ENCODE measurements at regions not wholly inside any gene's neighbourhood (a gene's known extent, or its start where the extent isn't known, plus 50 kb on each side); places are given as distances from the start of the nearest gene placed in this dataset.
"Not testable (repeated sequence)": the region's sequence is repeated elsewhere in the genome, so short reads cannot be mapped to it uniquely, and the experiment has no call there.

DNA sequence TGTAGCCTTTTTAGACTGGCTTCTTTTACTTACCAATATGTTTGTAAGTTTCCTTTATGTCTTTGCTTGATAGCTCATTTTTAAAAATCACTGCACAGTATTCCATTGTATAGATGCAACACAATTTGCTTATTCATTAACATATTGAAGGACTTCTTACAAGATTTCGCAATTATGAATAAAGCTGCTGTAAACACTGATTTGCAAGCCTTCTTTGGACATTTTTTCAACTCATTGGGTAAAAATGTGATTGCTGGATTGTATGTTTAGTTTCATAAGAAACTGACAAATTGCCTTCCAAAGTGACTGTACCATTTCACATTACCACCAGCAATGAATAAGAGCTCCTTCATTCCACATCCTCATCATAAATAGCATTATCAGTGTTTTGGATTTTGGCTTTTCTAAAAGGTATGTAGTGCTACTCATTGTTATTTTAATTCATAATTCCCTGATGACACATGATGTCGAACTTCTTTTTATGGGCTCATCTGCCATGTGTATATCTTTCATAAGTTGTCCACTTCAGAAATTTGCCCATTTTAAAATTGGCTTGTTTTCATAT lies 80.7 kb downstream of the TFAP2B start:
- DNase-seq: no peak

DNA sequence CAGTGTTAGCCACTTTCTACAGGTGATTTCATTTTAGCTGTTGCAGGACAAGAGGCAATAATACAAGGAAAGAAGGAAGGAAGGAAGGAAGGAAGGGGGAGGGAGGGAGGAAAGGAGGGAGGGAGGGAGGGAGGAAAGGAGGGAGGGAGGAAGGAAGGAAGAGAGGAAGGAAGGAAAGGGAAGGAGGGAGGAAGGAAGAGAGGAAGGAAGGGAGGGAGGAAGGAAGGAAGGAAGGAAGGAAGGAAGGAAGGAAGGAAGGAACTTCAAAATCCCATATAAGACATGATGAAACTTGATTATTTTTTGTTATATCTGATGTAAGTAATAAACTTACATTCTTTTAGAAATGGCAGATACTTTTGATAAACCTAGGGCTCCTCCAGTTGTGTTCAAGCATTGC lies 83.6 kb downstream of the TFAP2B start:
- no peak for DNase-seq

DNA sequence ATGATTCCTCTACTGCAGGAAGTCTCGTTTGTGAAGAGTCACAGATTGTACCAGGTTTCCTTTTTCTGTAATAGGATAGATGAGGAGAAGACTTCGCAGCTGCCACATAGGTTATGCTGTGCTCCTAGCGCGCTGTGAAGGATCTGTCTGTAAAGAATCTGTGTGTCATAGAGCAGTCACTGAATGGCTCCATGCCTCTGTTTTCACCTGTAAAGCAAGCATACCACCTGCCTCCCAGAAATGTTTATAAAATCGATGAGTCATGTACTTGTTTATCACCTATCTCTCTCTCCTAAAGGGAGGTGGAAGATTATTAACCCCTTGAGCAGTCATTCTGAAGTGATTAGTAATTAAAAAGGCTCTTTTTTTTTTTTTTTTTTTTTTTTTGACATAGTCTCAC lies 86.6 kb downstream of the TFAP2B start:
- DNase-seq: no peak

DNA sequence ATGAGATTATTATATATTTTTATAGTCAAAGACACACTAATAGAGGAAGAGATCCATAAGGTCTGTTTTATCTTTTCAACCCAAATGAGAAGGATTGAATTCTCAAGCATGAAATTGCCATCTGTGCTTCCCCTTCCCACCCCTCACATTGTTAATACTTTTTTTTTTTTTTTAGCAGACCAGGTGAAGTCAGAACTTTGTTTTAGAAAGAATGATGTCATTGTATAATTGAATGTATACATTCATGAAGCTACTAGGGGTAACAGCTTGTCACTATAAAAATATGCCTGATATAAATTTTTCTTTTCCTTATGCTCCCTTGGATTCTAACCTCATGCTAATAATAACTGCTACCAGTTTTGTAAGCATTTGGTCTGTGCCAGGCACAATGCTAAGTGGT lies 88.9 kb downstream of the TFAP2B start:
- no peak for DNase-seq

DNA sequence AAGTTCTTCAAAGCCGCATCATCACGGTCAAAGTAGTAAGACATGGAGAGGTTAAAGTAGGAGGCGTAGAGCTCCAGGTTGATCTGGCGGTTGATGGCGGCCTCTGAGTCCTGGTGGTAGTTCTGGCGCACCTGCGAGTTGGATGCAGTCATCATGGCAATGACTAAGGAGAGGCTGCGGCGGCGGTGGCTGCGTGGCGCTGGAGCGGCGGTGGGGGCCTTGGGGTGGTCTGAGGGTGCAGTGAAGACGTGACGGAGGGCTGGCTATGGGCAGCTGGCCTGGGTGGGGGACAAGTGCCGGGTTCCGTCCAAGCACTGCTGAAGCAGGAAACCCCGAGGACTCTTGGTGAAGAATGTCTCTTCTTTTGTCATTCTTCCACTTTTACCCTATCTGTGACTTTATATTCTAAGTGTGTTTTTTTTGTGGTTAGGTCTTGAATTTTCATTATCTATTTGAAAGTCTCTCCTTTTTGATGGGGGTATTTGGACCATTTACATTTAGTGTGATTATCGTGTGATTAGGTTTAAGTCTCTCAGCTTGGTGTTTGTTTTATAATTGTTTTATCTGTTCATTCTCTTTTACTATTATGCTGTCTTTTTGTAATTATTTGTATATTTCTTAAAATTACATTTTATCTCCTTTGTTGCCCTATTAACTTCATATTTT lies 94.6 kb downstream of the TFAP2B start:
- DNase-seq: no peak

DNA sequence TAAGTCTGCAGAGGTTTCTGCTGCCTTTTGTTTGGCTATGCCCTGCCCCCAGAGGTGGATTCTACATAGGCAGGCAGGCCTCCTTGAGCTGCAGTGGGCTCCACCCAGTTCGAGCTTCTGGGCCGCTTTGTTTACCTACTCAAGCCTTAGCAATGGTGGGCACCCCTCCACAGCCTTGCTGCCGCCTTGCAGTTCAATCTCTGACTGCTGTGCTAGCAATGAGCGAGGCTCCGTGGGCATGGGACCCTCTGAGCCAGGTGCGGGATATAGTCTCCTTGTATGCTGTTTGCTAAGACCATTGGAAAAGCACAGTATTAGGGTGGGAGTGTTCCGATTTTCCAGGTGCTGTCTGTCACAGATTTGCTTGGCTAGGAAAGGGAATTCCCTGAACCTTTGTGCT lies 102.7 kb downstream of the TFAP2B start:
- not testable (repeated sequence) for DNase-seq

DNA sequence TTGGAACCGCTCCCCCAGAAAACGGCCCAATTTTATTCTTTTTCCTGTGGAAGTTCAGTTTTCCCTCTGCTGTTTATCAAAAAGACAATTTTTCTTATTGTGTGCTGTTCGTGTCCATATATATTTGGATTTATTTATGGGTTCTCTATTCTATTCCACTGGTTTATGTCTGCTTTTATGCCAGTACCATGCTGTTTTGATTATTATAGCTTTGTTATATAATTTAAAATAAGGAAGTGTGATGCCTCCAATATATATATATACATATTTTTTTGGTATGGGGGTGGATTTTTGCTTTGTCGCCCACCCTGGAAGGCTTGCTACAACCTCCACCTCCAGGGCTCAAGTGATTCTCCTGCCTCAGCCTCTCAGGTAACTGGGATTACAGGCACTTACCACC lies 103.3 kb downstream of the TFAP2B start:
- no peak for DNase-seq

DNA sequence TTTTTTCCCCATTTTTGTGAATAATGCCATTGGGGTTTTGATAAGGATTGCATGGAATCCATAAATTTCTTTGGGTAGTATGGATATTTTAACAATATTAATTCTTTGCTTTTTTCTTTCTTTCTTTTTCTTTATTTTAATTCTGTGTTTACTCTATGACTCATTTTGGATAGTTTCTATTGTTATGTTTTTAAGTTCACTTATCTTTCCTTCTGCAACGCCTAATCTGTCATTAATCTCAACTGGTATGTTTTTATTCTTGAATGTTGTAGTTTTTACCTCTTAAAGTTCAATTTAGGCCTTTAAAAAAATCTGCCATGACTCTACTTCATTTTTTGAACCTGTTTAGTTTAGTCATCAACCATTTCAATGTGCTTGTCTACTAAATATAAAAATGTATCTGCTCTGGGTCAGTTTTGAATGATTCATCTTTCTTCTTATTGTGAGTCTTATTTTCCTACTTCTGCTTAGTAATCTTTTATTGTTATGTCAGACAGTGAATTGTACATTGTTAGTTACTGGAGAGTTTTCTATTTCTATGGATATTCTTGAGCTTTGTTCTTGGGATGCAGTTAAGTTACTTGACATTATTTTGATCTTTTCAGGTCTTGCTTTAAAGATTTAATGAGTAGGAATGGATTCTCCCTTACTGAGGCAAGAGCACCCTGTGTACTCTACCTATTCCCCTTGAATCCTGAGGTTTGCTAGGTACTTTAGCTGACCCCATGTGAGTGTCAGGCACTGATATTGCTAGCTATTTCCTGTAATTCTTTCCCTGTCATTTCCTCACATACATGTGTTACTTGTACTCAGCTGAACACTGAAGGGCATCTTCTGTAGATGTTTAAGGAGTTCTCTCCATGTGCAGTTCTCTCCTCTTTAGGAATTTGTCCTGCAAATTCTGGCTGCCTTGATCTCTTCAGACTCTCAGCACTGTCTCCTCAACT lies 104.2 kb downstream of the TFAP2B start:
- DNase-seq: no peak

DNA sequence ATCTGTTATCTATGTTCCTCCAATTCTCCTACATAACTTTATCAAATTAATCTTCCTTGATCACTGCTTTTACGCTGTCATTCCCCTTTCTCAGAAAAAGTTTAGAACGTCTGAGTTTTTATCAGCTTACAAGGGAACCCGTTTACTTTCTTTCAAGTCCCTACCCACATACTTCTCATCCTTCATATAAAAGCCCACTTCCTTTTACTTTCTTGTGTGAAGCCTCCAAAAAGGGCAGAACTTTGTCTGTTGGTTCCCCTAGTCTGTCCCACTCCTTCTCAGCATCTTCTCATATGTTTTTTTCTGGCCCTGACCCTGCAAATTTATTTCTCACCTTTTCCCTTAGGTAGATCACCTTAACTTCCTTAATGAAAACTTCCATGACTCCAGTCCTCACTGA lies 106.1 kb downstream of the TFAP2B start:
- DNase-seq: no peak

DNA sequence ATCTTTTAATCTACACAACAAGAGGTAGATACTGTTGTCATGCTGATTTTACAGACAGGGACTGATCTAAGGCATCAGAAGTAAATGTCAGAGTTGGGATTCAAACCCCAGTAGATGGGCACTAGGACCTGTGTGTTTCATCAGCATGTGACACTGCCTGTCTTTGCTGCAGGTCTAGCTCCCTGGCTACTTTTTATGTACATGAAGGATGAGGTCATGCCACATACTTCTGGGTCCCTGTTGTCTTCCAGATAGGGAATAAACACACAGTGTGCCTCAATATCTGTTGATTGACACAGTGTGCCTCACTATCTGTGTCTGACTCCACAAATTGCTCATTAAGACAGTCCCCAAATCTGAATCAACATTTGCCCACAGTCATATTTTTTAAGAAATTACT lies 106.9 kb downstream of the TFAP2B start:
- DNase-seq: no peak

DNA sequence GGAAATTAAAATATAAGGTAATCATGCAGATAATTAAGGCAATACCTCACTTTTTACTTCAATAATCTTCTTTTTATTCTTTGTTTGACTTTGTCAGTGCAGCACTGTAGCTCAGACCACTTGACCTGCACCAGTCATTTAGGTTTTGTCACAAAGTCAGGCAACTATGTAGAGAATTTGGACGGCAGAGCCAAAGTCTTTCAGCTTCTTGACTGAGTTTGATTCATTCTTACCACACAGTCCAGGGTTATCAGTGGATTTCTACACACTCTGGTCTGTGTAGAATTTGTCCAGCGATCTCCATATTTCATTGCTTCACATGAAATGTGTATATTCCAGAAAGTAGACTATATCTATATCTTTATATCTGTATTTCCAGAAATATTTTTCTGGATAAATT lies 107.3 kb downstream of the TFAP2B start:
- no peak for DNase-seq

DNA sequence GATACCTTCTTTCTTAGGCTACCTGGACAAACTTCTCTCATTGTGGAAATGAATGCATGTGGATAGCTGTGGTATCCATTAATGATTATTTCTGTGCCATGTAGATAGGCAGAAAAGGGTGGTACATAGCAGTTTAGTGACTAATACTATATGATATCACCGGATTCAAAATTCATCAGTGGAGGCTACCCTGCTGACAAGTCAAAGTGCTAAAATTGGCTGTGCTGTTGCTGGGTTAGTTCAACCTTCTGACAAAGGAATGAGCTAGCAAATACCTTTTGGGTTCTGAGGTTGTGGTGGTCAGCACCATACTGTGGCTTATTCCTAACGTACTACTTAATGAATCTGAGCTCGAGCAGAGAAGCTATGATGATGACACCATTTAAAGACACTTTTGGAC lies 109.1 kb downstream of the TFAP2B start:
- DNase-seq: no peak

DNA sequence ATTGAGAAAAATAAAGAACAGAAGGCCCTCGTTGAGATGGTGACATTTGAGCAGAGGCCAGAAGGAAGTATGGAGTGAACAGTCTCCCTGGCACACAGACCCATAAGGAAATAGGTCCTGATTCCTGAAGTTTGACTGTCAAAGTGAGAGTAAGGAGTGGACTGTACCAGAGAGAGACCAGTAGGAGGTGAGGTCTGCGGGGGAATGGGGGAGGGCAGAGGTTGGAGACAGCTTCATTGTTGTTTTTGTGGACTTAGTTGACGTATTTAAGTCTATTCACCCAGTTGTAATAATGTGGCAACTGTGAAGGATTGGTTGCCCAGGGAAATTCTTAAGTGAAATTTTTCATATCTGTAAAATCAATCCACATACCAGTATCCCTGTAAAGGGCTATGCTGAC lies 110.7 kb downstream of the TFAP2B start:
- DNase-seq: no peak

DNA sequence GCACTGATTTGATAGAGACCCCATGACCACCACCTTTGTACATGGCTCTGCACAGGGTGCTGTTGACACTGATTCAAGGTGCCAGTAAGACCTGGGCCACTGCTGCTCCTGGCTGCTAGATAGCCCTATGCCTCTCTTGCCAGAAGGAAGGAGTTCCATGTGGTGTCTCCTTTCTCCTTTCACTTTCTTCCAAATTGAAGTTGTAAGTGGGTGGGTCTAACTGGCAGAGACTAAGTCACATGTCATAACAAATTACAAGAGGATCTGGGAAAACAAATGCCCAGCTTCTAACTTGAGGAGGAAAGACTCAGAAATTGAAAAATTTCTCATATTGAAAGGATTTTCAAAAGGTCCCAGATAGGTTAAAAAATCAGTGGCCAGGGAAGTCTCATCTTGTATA lies 116.8 kb downstream of the TFAP2B start:
- no peak for DNase-seq

DNA sequence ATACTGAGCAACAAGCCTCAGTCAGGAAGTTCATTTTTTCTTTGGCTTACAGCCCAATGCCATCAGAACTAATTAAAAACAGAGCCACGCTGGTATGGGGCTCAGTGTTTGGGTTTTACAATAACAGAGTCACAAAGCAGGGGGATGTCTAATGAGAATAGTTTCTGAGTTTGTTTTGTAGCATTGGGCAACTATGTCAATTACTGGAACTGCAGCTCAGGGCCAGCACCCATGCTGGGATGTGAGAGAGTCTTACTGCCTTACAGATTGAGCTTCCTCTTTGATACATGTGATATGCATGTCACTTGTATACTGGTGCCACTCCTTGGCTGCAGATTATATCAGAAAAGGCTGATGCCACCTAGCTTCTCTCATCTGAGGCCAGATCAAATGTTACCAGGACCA lies 117.6 kb downstream of the TFAP2B start:
- no peak for DNase-seq

DNA sequence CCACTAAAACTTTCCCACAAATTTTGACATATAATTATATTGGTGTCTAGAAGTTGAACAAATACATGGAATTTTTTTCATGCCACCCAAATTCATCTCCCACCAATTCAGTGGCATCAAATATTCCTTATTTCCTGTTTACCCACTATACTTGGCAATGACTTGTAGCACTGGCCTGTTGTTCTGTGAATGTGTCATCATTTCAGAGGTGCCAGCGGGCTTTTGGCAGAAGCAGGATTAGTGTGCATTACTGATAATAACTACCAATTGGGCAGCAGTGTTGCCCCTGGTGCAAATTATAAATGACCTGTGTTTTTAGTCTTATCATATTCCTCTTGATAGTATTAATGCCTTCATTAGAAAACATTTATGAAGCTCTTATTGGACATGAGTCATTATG lies 121.3 kb downstream of the TFAP2B start:
- DNase-seq: no peak

DNA sequence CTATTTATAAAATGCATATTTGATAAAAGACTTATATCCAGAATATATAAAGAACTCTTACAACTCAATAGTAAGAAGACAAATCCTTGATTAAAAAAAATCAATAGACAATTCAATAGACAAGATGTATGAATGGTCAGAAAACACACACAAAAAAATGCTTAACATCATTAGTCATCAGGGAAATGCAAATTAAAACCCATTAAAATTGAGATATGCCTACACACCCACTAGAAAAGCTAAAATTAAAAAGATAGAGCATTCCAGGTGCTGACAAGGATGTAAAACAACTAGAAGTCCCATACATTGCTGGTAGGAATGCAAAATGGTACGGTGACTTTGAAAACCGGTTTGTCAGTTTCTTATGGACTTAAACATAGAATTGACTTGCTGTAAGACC lies 127.1 kb downstream of the TFAP2B start:
- no peak for DNase-seq

DNA sequence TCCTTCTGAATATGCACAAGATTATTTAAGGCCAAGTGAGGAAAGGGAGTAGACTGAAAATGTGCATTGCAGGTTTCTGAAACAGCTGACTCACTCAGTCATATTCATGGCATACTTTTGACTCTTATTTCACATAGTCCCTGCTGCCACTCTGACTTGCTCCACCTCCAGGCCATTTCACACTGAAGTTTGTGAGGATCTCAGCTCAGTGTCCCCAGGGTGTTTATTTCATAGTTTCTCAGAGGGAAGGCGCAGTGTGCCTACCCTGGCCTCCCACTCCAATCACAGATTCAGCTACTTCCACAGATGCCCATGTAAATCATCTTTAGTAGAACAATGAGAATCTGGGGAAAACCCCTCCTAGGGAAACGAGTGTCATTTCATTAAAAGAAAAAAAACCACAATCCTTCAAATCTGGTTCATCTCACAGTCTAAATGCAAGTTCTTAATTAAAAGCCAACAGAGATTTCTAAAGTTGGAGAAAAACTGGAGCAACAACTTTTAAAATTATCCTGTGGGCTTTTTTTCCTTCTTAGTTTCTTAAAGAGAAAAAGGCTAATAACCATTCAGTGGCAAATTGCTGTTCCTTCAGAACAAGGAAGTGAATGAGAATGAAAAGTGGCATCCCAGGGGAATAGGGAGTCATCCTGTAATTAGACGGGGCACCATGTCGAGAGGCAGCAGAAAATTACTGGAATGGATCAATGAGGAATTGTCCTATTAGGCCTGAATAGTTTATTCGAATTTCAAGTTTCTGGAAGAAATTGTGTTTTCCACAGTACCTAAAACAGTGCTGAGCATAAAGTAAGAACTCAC lies 133.6 kb downstream of the TFAP2B start:
- no peak for DNase-seq

DNA sequence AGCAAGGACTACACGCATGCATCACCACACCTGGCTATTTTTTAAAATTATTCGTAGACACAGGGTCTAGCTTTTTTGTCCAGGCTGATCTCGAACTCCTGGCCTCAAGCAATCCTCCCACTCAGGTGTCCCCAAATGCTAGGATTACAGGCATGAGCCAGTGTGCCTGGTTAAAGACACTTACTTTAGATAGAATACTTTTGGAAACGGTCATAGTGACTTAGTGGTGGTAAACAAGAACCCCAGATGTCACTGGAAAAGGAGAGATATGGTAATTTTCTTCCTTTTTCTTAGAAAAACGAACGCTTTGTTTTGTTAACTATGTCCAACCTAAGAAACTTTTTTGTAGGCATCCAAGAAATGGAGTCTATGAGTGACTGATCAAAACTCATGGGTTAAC lies 137.3 kb downstream of the TFAP2B start:
- no peak for DNase-seq

DNA sequence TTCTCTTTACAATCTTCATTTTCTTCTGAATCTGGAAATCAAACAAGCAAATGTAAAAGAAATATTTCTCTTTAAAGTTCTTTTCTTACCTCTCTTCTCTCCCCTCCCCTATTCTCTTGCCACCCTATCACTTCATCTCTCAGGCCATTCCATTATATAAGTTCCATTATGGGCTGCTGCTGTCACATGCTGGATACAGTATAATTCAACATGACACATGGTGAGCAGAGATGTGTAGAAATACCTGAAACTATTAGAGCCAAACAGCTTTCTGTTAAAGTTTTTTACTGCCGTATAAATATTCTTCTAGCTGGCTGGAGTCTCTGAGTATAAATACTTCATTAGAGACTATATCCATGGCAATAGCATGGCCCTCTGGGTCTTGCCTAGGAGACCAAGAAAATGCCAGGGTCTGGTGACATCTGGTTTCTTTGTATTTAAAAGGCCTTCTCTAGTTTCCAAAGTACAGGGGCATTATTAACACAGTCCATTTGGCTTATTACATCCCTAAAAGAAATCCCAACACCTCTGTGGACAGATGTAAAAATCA lies 139.6 kb downstream of the TFAP2B start:
- no peak for DNase-seq

DNA sequence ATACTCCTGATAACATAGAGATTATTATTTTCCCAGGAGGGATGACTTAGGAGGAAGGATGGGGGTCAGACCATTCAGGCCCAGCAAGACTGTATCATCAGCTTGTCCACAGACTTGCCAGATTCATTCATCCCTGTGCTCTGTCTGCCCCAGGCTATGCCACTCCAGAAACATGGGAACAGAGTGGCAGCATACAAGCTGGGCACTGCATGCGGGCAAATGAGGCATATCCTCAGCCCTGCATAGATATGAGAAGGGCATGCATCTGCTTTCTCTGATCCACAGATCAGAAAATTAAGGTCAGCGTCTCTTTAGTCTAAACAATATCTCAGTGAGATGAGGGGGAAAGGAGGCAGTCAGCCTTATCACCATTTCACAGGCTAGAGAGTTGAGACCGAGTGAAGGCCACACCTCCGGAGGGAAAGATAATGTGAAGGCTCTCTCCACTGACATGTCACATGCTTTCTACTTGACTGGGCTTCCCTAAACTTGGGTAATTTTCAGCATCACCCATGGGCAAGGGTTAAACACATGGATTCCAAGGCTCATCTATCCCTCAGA lies 140.5 kb downstream of the TFAP2B start:
- no peak for DNase-seq

DNA sequence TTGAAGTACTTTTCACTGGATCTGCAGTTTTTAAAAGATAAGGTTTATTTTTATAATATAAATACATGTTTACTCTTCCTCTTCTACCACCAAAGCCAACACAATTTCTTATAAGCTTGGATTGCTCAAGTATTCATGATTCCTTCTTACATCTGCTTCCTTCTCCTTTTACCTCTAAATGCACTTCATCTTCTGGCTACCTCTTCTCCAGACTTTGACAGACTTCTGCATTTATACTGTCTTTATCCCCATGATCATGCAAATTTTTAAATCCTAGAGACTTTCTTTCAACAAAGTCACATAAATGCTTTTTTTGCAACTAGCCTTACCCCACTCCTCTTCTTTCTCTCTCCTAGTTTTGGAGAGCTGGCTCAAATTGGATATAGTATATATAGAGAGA lies 142.9 kb downstream of the TFAP2B start:
- no peak for DNase-seq
